Muscle of leg (tissue), 3 donors: ENCODE measurements at regions not wholly inside any gene's neighbourhood (a gene's known extent, or its start where the extent isn't known, plus 50 kb on each side); places are given as distances from the start of the nearest gene placed in this dataset.

ENCODE experiments used
- DNase-seq: peaks from one replicate; pipeline ENCODE4 v3.0.0; 2013
- H3K27ac ChIP-seq: one replicate; pipeline ENCODE4 v1.5.1; 2013; ENCODE audit warnings: mild to moderate bottlenecking, low read length, control low read depth
- H3K27me3 ChIP-seq: one replicate; pipeline ENCODE4 v1.6.1; 2013; ENCODE audit warnings: low read length; ENCODE audit not compliant: control insufficient read depth, insufficient read depth
- H3K36me3 ChIP-seq: one replicate; pipeline ENCODE4 v1.6.1; 2013; ENCODE audit warnings: low read length; ENCODE audit not compliant: control insufficient read depth, insufficient read depth
- H3K4me1 ChIP-seq: one replicate; pipeline ENCODE4 v1.6.1; 2013; ENCODE audit warnings: low read length; ENCODE audit not compliant: control insufficient read depth, insufficient read depth
- H3K4me3 ChIP-seq: one replicate; pipeline ENCODE4 v1.5.1; 2013; ENCODE audit warnings: low read length, control low read depth
- H3K9me3 ChIP-seq: replicated peaks from 2 replicates; pipeline ENCODE4 v1.6.1; 2013; ENCODE audit warnings: low read depth, low read length; ENCODE audit not compliant: control insufficient read depth
- WGBS: methylation state at CpG from one replicate; pipeline ENCODE4 v1.1.5; 2013; ENCODE audit warnings: missing lambda C conversion rate; ENCODE audit not compliant: insufficient coverage; 5-methylcytosine and 5-hydroxymethylcytosine counted together

DNA sequence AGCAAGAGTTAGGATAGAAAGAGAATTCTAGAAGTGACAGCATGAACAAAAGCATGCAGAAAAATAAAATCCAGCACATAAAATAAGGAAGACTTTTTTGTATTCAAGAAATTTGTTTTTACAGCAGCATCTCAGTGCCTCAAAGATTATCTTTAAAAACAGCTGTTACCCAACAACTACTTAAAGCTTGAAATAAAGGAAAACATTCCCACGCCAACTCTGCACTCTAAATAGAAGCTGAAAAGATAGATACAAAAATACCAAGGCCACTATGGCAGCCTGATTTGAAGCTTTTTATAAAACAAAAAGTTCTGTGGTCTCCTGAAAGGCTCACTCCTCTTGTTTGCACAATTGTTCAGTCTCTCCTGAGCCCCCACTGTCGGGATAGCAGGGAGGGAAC is 83.6 kb upstream of the LRRC55 start:
- H3K36me3 ChIP-seq, result no peaks in the 10 kb centered on the region
- H3K27ac ChIP-seq, result no peak overlapping the region
- H3K9me3 ChIP-seq, result no peaks in the 10 kb centered on the region
- WGBS, result no CpG with 5 or more reads among the region's 2 CpGs
- H3K4me3 ChIP-seq, result no peak overlapping the region
- no peaks in the 10 kb centered on the region for H3K27me3 ChIP-seq
- no peak for DNase-seq
- H3K4me1 ChIP-seq, result no peaks in the 10 kb centered on the region

DNA sequence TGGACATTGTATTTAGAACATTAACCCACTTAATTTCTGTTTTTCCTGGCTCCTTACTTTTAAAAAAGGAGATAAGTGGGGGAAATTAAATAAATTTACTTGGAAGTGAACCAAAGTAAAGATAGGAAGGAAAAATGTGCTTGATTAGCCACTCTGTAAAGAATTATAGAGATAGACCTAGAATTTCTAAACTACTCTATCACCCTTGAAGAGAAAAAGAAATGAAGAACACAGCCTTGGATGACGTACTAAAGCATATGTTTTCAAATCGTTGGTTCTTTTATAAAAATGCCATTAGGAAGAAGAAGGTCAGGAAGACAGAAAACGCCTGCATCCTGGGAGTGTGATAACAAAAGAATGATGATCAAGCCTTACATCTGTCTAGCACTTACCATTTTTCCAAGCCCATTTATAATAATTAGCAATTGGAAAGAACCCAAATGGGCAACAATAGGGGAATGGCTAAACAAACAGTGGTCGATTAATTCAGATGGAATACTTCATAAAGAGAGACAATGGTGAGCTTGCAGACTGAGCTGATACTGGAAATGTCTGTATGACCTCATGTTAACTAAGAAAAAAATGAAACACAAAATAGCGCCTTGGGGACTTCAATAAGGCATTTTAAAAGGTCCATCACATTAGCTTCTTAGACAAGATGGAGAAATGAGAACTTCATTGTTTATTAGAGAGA is 81.0 kb upstream of the LRRC55 start:
- DNase-seq, result peak; percentile 44
- H3K36me3 ChIP-seq, result no peaks in the 10 kb centered on the region
- H3K9me3 ChIP-seq, result no peaks in the 10 kb centered on the region
- H3K4me1 ChIP-seq, result no peaks in the 10 kb centered on the region
- no peaks in the 10 kb centered on the region for H3K27me3 ChIP-seq
- no CpG with 5 or more reads among the region's 5 CpGs for WGBS
- peak overlapping the region; percentile 53 for H3K27ac ChIP-seq
- H3K4me3 ChIP-seq, result no peak overlapping the region

DNA sequence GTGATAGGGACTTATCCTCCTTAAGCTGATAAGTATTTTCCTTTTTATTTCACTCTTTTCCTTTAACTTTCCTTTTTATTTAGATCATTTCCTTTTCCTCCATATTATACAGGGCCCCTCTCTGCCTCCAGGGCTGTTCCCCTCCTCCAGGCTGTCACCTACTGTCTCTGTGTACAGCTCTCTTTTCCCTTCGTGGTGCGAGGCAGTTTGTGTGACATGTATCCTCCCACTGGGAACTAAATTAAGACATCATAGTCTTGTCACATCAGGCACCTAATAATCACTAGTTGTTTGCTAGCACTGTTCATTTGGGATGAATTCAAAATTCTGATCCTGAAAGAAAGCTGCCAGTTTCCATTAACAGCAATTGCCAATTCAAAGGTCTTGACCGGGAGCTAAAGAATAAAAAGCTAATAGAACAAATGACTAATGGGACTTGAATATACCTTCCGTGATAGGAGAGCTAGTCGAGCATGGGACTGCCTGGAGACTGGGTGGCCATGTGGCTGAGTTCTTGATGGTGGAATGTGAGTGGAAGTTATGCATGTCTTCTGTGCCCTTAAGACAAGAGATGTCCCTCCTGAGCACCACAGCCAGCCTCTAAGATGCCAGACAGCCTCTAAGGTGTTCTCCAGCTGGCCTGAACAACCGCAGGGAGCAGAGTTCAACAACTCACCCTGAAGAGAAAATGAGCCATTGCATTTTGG is 77.7 kb upstream of the LRRC55 start:
- H3K9me3 ChIP-seq, result no peaks in the 10 kb centered on the region
- no peaks in the 10 kb centered on the region for H3K36me3 ChIP-seq
- DNase-seq, result no peak
- 60% methylated on average over 4 of the region's 6 CpGs for WGBS
- H3K4me1 ChIP-seq, result no peaks in the 10 kb centered on the region
- H3K4me3 ChIP-seq, result no peak overlapping the region
- no peak overlapping the region for H3K27ac ChIP-seq
- no peaks in the 10 kb centered on the region for H3K27me3 ChIP-seq

DNA sequence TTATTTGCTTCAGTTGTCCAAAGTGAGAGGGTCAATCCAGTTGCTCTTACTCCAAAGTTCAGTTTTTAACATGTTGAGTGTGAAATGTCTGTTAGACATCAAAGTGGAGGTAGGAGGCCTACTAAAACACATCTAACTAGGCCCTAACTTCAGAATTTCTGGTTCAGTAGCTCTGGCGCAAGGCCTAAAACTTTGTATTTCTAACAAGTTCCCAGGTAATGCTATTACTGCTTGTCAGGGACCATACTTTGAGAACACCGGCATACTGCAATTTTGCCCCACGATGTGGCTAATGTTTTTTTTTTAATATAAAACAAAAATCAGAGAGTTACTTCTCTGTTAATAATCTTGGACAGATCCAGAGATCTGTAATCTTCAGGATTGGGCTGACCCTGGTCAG is 72.4 kb upstream of the LRRC55 start:
- no peak for DNase-seq
- Histone ChIP-seq H3K27me3 (no peaks in the 10 kb centered on the region), H3K9me3 (no peaks in the 10 kb centered on the region), H3K4me3 (no peak overlapping the region), H3K27ac (no peak overlapping the region), H3K4me1 (no peaks in the 10 kb centered on the region), H3K36me3 (no peaks in the 10 kb centered on the region)
- WGBS, result 100% methylated on average over 1 of the region's 3 CpGs

GRCh38 chr11:57111619-57112018 is 70.1 kb upstream of the LRRC55 start:
- no peaks in the 10 kb centered on the region for H3K36me3 ChIP-seq
- no CpG with 5 or more reads among the region's 2 CpGs for WGBS
- H3K27me3 ChIP-seq, result no peaks in the 10 kb centered on the region
- no peaks in the 10 kb centered on the region for H3K4me1 ChIP-seq
- no peak overlapping the region for H3K4me3 ChIP-seq
- H3K9me3 ChIP-seq, result no peaks in the 10 kb centered on the region
- peak; percentile 48 for DNase-seq
- H3K27ac ChIP-seq, result no peak overlapping the region

GRCh38 chr11:57116654-57117053 is 65.1 kb upstream of the LRRC55 start:
- DNase-seq, result peak; percentile 41
- H3K4me3 ChIP-seq, result no peak overlapping the region
- no peaks in the 10 kb centered on the region for H3K9me3 ChIP-seq
- peaks cover under 1% of the 10 kb centered on the region for H3K4me1 ChIP-seq
- H3K27ac ChIP-seq, result no peak overlapping the region
- no peaks in the 10 kb centered on the region for H3K27me3 ChIP-seq
- no CpG with 5 or more reads among the region's 5 CpGs for WGBS
- no peaks in the 10 kb centered on the region for H3K36me3 ChIP-seq

DNA sequence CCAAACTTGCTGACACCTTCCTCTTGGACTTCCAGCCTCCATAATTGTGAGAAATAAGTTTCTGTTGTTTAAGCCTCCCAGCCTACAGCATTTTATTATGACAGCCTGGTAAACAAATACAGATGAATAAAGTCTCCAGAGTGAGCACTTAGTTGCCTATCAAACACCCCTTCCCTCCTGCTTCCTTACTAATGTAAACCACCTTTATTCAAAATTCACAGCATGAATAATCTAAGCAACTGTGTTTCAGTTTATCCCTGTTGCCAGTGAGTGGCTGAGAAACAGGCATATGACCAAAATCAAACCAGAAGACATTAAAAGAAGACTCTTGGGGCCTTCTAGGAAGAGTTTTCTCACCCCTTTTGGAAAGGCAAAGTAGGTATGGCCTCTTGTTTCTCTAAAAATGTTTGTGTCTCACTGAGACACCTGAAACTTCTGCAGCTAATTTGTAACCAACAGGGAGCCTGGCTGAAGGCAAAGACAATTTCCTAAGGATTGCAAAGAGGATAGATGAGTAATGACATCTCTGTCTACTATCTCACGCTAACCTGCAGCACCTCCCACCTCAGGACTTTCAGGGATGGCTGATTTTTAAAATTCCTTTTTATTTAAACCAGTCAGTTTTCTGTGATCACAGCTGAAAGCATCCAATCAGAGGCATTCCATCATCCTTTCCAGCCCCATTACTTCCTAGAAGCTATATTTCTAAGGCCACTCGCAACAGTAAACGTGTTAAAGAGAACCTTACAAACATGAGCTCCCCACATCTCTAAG is 61.4 kb upstream of the LRRC55 start:
- H3K4me1 ChIP-seq, result peaks cover 3% of the 10 kb centered on the region
- no peak overlapping the region for H3K27ac ChIP-seq
- no peak overlapping the region for H3K4me3 ChIP-seq
- H3K9me3 ChIP-seq, result no peaks in the 10 kb centered on the region
- WGBS, result 100% methylated on average over 1 of the region's 3 CpGs
- no peaks in the 10 kb centered on the region for H3K27me3 ChIP-seq
- no peak for DNase-seq
- no peaks in the 10 kb centered on the region for H3K36me3 ChIP-seq

DNA sequence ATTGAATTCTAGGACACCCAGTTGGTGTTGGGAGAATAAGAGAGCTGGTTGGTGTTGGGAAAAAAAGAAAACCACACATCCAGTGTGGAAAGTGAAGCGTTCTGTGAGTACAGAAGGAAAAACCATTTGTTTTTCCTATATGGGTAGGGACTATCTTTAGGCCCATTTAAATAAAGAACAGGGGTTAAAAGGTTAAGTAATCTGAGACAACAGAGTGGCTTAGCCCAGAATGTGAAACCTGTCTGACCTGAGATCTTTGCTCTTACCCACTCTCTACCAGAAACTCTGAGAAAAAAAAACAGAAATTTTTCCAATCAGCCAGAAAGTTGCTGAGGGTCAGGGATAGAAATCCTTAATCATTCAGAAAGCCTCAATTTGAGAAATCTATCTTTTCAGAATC is 59.8 kb upstream of the LRRC55 start:
- Histone ChIP-seq H3K27ac (no peak overlapping the region), H3K36me3 (no peaks in the 10 kb centered on the region), H3K9me3 (no peaks in the 10 kb centered on the region), H3K4me3 (no peak overlapping the region), H3K27me3 (no peaks in the 10 kb centered on the region), H3K4me1 (peaks cover 3% of the 10 kb centered on the region)
- no peak for DNase-seq
- no CpG with 5 or more reads among the region's 1 CpG for WGBS

- DNase-seq, result no peak
- Histone ChIP-seq H3K27ac (no peak overlapping the region), H3K9me3 (no peaks in the 10 kb centered on the region), H3K4me1 (peaks cover 3% of the 10 kb centered on the region), H3K36me3 (no peaks in the 10 kb centered on the region), H3K27me3 (no peaks in the 10 kb centered on the region), H3K4me3 (no peak overlapping the region)
- 55% methylated on average over 5 of the region's 9 CpGs for WGBS
Measured at GRCh38 chr11:57123590-57123989, 58.2 kb upstream of the LRRC55 start.

GRCh38 chr11:57124505-57124904 is 57.2 kb upstream of the LRRC55 start:
- no peak for DNase-seq
- no peaks in the 10 kb centered on the region for H3K27me3 ChIP-seq
- no CpG with 5 or more reads among the region's 7 CpGs for WGBS
- H3K27ac ChIP-seq, result no peak overlapping the region
- no peak overlapping the region for H3K4me3 ChIP-seq
- H3K9me3 ChIP-seq, result no peaks in the 10 kb centered on the region
- H3K36me3 ChIP-seq, result no peaks in the 10 kb centered on the region
- H3K4me1 ChIP-seq, result peaks cover 3% of the 10 kb centered on the region
